Peyer's patch (tissue), 4 donors: ENCODE measurements at regions not wholly inside any gene's neighbourhood (a gene's known extent, or its start where the extent isn't known, plus 50 kb on each side); places are given as distances from the start of the nearest gene placed in this dataset.

Experiments
- CTCF ChIP-seq, 6 experiments: fragments of 450-650 bp in 4 of 6; fragments of 200-600 bp in 2 of 6; sonication (generic) in 1 of 6; IDR thresholded peaks; one replicate each; pipeline ENCODE4 v1.5.1; 2017 to 2019; ENCODE audit warnings: antibody characterized with exemption in 6 of 6, mild to moderate bottlenecking in 3 of 6, moderate library complexity in 1 of 6
- POLR2A ChIP-seq, 2 donors: fragments of 450-650 bp; IDR thresholded peaks; one replicate each; pipeline ENCODE4 v1.5.1; 2017; ENCODE audit warnings: antibody characterized with exemption in 2 of 2, mild to moderate bottlenecking in 2 of 2, moderate library complexity in 2 of 2

- TF ChIP-seq CTCF (IDR thresholded peaks at IDR 0.05) (no peak), POLR2A (IDR thresholded peaks at IDR 0.05) (no peak)
Measured at GRCh38 chr22:48921411-48921903, 906.2 kb downstream of the BRD1 start.
